ENCODE measurements at regions not wholly inside any gene's neighbourhood (a gene's known extent, or its start where the extent isn't known, plus 50 kb on each side); places are given as distances from the start of the nearest gene placed in this dataset.

DNA sequence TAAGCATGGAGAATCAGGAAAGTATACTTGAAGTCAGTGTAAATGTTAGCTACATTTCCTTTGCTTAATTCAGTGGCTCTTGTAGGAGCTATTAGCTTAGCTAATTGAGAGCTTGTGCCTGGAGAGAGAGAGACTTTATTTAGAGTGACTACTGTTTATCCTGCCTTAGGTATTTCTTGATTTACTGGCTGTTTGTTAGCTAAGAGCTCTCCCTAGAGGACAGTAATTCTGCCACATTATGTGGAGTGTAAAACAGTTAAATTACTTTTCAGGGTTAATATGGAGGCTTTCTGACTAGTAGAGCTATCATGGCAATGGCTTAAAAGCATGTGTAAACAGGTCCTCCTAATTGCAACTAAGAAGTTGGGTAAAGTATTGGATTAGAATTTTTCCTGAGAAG lies 306.5 kb upstream of the TECRL start:
- DNase-seq (ENCODE audit: low read depth), result no peak
- H3K4me3 ChIP-seq (ENCODE audit: low read depth, low read length), result no peak overlapping the region
- TF ChIP-seq, protein P1, sequence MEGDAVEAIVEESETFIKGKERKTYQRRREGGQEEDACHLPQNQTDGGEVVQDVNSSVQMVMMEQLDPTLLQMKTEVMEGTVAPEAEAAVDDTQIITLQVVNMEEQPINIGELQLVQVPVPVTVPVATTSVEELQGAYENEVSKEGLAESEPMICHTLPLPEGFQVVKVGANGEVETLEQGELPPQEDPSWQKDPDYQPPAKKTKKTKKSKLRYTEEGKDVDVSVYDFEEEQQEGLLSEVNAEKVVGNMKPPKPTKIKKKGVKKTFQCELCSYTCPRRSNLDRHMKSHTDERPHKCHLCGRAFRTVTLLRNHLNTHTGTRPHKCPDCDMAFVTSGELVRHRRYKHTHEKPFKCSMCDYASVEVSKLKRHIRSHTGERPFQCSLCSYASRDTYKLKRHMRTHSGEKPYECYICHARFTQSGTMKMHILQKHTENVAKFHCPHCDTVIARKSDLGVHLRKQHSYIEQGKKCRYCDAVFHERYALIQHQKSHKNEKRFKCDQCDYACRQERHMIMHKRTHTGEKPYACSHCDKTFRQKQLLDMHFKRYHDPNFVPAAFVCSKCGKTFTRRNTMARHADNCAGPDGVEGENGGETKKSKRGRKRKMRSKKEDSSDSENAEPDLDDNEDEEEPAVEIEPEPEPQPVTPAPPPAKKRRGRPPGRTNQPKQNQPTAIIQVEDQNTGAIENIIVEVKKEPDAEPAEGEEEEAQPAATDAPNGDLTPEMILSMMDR (IDR thresholded peaks at IDR 0.05; ENCODE audit: insufficient read depth, low read length), result no peak

DNA sequence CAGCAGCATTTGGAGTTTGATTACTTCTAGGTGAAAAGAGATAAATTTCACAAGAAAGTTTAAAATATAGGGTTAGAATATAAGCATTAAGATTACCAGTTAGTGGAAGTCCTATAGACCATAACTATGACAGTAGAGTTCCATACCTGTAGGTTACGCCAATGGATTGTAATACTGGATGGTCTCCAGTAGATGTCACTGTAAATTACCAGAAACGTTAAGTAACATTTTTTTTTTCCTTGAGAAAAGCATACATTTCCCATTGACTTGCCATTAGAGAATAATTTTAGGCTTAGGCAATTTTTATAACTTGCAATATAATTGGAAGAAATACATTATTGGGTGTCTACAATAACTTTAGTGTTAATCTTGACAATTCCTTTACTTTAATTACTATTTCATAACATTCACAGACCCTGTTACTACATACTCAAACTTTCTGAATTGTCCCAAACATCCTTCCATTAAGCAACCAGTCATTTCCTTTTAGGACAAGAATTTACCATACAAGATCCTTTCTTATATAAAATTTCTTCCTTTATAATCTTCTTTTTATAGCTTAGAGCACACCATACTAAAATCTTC lies 304.1 kb upstream of the TECRL start:
- peak; percentile 31 for DNase-seq (ENCODE audit: low read depth)

DNA sequence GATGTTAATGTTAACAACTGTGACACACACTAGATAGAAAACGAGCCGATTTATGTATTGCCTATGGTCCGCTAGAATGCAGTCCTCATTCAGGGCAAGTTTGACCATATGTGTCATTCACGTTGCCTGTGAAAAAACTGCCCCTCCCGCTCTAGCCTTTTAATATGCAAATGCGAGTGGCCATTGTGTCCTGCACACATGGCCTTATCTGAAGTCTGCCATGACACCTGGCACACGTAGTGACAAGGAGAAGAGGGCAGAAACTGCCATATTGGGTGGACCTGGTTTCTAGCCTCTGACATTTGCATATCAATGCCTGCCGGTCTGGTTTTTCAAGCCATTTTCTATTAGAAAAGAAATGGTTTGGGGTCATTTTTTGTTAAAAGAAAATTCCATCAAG lies 303.3 kb upstream of the TECRL start:
- no peak for DNase-seq (ENCODE audit: low read depth)
- TF ChIP-seq, protein P1 (IDR thresholded peaks at IDR 0.05; ENCODE audit: insufficient read depth, low read length), result no peak
- no peak overlapping the region for H3K4me3 ChIP-seq (ENCODE audit: low read depth, low read length)

More for the DNA sequence above, 304.1 kb upstream of the TECRL start:
- H3K4me3 ChIP-seq (ENCODE audit: low read depth, low read length), result no peak overlapping the region
- TF ChIP-seq, protein P1 (IDR thresholded peaks at IDR 0.05; ENCODE audit: insufficient read depth, low read length), result peak; percentile 51

DNA sequence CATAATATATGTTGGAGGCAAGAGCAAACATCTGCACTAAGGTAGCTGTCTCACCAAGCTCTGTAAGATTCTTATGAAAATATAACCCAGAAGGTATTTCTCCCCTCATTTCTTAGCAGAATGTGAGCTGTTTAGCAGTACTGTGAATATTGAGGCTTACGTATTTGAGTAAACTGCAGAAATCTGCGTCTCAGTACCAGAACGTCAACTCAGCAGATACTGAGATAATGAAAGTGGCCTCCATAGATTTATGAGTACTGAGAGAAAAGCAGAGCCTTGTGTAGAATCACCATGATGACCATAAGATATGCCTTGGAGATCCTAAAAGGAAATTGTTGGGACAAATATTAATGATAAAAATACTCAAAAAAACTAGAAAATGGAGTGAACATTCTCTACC lies 296.7 kb upstream of the TECRL start:
- H3K4me3 ChIP-seq (ENCODE audit: low read depth, low read length), result no peak overlapping the region
- TF ChIP-seq, protein P1 (IDR thresholded peaks at IDR 0.05; ENCODE audit: insufficient read depth, low read length), result no peak
- DNase-seq (ENCODE audit: low read depth), result no peak

DNA sequence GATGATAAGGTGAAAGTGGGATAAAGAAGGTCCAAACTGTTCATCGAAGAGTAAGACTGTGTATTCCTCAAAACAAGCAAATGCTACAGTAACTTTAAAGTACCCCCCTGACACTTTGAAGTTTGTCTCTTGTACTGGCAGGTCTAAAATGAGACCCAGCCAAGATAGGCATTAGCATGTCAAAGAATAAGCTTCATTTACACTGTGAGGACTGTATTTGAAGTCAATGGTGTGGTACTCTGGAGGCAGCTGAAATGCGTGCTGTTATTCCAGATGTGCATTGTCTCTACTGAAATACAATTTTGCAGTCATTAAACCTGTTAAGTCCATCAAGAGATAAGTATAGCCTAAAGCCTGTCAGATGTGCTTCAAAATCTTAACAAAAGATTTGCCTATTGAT lies 288.9 kb upstream of the TECRL start:
- no peak overlapping the region for H3K4me3 ChIP-seq (ENCODE audit: low read depth, low read length)
- TF ChIP-seq, protein P1 (IDR thresholded peaks at IDR 0.05; ENCODE audit: insufficient read depth, low read length), result no peak
- no peak for DNase-seq (ENCODE audit: low read depth)

DNA sequence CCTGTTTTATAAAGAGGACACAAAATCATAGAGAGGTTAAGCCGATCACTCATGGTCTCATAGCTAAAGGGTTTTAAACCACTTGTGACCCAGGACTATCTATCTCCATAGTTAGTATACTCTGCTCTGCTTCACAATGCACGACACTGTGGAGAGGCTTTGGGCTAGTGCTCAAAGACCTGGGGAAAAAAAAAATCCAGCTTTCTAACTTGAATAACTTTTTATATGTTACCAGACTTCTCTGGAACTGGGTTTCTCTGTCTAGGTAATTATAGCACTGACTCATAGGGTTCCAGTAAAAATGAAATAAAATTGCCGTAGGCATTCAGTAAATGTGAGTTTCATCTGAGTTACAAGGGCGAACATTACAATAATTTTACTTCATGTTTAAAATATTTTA lies 273.7 kb upstream of the TECRL start:
- no peak for DNase-seq (ENCODE audit: low read depth)

More for the DNA sequence above, 273.7 kb upstream of the TECRL start:
- TF ChIP-seq, protein P1 (IDR thresholded peaks at IDR 0.05; ENCODE audit: insufficient read depth, low read length), result no peak
- no peak overlapping the region for H3K4me3 ChIP-seq (ENCODE audit: low read depth, low read length)
